Activated CD4-positive, alpha-beta T cell treated with anti-CD3 and anti-CD28 coated beads for 24 hours (primary cell): ENCODE measurements at regions not wholly inside any gene's neighbourhood (a gene's known extent, or its start where the extent isn't known, plus 50 kb on each side); places are given as distances from the start of the nearest gene placed in this dataset.
"Not testable (repeated sequence)": the region's sequence is repeated elsewhere in the genome, so short reads cannot be mapped to it uniquely, and the experiment has no call there.

Experiments
- DNase-seq, 2 donors: peaks; one replicate each; pipeline ENCODE4 v3.0.0-alpha.2; 2020; ENCODE audit warnings: low read depth in 2 of 2

DNA sequence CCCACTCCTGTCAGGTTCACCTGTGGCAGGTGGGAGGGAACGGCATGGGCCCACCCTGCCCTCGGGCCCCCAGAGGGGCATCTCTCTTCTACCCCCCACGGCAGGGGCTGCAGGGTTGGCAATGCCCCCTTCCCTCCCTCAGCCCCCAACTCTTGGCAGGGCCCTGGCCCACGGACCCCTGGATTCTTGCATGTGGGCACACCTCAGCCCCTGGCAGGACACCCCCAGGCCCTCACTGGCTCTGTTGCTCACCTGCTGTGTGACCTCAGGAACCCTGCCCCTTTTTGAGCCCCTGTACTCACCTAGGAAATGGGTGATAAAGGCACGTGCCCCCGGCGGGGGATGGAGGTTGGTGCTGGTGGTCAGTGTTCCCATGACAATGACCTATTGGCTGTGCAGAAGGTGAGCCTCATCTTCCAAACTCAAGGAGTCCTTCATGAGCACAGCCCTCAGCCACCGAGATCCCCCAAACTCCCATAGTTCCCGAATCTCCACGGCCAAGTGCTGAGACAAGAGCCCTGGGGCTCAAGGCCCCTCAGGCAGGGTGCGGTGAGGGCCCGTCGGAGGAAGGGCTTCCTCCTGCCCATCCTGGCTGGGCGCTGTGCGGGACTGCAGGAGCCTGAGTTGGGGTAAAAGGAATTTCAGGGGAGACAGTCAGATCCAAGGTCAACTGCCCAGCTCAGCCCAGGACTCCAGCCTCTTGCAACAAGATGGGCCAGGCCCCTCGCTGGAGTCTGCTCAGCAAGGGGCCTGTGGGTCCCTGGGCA, 198.2 kb downstream of the IGLL1 start:
- DNase-seq = no peak

DNA sequence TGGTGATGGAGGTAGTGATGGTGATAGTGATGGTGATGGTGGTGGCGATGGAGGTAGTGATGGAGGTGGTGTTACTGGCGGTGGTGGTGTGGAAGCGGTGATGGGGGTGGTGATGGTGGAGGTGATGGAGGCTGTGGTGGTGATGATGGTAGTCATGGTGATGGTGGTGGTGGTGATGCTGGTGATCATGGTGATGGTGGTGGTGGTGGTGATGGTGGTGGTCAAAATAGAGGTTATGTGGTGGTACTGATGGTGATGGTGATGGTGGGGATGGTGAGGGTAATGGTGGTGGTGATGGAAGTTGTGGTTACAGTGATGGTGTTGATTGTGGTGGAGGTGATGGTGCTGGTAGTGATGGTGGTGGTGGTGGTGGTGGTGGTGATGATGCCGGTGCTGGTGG, 199.2 kb downstream of the IGLL1 start:
- DNase-seq = no peak

DNA sequence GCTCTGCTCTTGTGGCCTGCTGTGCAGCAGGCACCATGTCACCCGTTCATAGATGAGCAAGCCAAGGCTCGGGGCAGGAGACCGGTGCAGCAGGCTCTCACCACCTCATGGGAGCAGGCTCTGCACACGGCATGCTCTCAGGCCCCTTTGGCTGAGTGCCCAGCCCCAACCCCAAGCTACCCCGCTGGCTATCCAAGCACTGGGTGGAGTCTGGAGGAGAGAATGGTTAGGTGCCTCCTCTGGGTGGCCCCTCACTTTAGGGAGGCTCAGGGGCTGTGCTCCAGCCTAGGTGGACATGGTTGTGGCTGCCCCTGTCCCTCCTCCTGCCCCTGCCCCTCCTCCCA, 199.9 kb downstream of the IGLL1 start:
- DNase-seq = no peak

DNA sequence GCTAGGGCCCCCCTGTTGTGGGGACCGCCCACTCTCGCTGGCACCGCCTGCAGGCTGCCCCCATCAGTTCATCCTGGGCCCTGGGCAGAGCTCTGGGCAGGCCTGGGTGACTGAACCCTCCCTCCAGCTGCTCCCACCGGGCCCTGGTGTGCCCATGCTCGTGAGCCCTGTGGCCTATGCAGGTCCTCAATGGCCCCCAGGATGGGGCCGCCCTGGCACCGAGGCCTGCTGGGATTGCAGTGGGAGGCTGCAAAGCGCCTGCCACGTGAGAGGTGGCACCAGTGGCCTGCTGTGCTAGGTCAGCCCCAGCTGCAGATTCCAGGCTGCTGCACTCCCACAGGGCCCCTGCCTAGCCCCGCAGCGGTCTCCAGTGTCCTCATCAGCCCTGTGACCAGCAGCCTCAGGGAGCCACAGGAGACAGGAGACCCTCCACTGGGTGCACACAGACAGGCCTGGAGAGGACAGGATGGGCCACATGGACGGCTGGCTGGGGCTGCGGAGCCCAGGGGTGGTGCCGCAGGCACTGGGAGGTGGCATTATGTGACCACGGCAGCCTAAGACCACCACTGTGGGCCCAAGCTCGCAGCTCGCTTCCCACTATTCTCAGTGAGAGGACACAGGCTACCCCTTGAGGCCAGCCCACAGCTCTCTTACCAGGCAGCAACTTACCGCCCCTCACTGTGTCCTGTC, 199.4 kb downstream of the BCR start:
- DNase-seq = not testable (repeated sequence)

DNA sequence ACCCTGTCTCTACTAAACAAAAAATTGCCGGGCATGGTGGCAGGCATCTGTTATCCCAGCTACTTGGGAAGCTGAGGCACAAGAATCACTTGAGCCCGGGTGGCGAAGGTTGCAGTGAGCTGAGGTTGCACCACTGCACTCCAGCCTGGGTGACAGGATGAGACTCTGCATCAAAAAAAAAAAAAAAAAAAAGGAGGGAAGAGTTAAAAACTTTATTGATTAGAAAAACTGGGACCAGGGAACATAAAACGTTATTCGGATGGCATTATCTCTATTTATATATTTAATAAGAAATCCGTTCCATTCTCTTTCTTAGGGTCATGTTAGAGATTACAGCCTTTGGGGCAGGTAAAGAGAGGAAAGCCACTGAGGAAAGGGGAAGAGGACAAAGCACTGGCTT, 197.5 kb downstream of the BCR start:
- DNase-seq = no peak

DNA sequence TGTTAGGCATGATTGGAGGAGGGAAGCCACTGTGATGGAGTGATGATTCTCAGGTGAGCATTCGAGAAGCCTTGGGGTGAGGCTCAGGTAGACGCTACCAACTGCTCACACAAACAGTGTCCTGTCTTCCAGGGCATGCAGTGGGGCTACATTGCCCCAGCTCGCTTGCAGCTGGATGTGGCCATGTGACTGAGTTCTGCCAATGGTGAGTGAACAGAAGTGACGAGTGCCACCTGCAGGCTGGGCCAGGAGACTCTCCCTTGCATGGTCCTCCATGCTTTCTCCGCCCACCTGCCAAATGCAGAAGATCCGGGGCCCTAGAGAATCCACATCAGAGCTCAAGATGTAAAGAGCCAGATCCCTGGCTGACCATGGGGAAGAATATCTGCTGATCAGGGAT, 195.9 kb downstream of the BCR start:
- DNase-seq = peak; percentile 7 to 32

DNA sequence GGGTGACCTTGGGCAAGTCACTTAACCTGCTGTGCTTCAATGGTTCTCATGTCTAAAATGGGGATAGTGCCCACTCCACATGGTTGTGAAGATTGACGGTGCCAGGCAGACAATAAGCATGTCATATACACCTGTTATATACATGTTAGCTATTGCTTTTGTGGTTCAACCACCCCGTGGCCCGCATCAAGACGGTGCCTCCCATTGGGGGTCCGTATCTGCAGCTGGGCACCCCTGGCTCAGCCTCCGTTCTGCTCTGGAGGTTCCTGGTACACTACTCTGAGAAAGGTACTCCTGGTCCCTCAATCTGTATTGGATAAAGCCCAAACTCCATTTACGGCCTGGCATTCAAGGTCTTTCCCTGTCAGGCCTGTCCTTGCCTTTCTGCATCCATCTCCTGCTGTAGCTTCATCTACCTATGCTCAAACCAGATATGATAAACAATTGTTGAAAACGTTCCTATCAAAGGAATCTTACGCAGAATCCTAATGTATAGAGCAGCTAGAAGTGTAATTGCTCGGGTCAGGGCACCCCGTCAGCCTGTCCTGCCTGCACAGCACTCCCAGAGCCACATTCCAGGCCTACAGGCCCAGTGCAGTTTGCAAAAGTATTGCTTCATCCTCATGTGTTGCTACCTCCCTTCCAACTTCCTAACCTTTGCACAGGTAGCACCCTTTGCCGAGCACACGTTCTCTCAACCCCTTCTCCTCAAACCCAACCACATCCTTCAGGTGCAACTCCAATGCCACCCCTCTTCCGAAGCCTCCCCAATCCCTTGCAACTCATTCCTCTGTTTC, 194.9 kb downstream of the BCR start:
- no peak for DNase-seq

DNA sequence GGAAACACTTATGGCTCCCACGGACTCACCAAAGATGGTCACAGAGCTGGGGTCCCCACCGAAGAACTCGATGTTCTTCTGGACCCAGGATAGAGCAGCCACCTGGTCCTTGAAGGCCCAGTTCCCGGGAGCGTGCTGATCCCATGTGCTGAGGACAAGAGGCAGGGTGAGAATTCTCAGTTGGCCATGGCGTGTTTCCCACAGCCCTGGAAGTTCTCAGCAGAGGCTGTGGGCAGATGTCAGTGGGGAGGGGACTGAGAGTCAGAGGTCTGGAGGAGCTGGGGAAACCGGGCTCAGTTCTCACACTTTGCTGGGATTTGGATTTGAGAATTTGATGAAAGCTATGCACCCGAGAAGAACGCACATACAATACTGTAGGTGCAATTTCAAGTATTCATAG, 193.3 kb downstream of the BCR start:
- no peak for DNase-seq

DNA sequence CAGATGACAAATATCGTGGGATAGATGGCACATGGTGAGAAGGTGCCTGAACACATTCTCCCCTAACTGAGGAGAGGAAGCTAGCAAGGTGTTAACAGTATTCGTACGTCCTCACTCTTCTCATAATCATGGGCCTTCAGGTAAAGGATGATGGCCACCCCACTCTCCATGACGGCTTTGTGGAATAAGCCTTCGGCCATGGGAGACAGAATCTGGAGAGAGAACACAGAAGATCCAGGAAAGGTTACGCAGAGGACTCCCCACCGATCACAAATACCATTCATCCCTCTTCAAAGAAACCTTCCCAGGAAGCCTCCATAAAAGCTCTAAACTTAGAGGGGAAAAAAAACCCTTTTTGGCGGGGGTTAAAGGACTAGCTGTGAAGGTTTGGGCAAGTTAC, 189.9 kb downstream of the BCR start:
- DNase-seq = no peak

DNA sequence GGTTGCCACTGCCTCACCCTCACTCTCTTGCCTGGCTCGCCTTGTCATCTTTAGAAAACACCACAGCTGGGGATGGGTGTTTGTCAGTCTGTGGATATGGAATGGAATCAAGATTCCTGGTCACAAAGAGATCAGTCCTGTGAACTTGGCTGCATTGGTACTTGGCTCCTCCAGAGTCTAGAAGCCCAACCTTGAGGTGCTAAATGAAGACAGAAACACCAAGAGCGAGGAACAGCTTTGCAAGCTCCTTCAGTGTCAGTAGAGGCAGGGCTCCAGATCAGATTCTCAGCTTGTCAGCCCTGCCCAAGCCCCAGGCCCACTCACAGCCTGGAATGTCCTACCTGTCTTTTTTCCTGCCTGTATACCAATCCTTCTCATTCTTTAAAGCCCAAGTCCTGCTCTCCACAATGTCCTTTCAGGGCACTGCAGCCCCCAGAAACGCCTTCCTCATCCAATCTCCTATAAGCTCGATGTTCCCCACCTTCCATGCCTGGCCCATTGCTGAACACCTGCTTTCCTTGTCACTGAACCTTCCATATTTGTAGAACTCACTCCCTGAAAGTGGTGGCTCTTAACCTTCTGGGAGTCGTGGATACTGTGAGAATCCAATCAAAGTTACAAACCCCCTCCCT, 188.9 kb downstream of the BCR start:
- no peak for DNase-seq
